GM18520 (cell line): ENCODE measurements at regions not wholly inside any gene's neighbourhood (a gene's known extent, or its start where the extent isn't known, plus 50 kb on each side); places are given as distances from the start of the nearest gene placed in this dataset.
"Not testable (repeated sequence)": the region's sequence is repeated elsewhere in the genome, so short reads cannot be mapped to it uniquely, and the experiment has no call there.

Source experiments
- ATAC-seq: cut with Tn5 transposase; IDR thresholded peaks from one replicate; pipeline ENCODE4 v1.9.1; 2021; ENCODE audit not compliant: unreplicated experiment

DNA sequence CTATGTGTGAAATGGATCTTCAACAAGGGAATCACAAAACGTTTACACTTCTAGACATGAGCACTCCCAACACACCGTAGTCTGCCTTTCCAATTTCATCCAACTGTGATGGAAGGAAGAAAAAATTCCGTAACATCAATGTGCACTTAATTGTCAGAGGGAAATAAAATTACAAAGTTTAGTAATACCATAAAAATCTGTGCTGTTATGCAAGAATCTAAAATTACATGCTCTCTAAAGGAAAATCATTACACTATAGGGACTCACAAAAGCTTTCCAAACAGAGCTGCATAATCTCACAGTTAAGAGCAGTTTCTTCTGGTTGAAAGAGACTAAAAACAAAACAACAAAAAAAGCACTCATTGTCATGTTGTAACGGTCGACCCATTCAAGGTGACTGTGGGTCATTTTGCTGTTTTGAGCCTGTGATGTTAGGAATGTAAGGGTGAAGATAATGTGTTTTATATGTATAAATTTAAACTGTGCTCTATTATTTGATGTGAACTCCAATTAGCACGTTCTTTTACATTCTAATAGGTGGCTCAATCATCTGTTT lies 698.0 kb downstream of the TDRD15 start:
- no peak for ATAC-seq

DNA sequence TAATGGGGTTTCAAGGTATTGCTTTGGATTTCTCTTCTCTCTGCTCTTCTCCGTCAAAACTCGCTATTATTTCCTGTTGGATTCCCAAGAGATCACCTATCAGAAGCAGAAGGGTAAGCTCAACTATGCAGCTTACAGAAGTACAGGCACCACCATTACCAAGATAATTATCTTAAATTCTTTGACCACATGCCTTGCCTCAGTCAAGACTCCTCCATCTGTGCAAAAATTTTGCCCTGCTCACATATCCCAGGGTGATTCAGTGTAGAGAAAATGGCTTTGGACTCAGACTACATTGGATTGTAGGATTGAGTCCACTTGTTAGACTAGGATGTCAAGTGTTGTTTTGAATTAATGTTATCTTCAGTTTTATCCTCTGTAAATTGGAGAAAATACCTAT lies 698.7 kb downstream of the TDRD15 start:
- no peak for ATAC-seq

DNA sequence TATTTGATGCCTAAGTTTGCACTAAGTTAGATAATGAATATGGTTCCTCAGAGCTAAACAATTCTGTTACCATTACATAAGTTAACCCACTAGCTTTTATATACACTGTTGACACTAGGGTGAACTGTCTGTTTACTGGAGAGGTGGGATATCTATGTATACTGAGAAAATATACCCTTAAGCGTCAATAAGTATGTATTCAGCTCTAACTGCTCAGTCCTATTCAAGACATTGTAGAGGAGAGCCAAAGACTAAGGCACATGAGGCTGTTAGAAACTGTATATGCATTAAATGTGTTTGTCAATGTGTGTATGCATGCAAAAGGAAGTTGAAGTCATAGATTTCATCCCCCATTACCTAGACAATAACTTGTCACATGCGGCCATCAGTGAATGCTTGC lies 710.0 kb downstream of the TDRD15 start:
- no peak for ATAC-seq

DNA sequence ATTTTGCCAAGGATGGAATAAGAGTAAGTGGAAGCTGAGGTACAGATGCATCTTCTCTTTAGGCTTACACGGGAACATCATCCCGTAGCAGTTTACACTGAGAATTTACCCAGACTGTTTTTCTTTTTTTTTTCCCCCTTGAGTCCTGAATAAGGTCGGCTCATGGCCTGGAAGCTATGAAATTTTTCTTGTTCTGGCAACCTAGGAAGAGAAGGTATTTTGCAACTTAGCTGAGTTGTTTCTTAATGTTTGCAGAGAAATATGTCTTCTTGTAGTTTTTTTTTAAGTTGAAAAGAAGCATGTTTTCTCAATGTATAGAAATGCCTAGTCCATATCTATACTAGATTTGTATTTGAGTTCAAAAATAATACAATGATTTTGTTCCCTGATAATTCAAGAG lies 712.5 kb downstream of the TDRD15 start:
- no peak for ATAC-seq

DNA sequence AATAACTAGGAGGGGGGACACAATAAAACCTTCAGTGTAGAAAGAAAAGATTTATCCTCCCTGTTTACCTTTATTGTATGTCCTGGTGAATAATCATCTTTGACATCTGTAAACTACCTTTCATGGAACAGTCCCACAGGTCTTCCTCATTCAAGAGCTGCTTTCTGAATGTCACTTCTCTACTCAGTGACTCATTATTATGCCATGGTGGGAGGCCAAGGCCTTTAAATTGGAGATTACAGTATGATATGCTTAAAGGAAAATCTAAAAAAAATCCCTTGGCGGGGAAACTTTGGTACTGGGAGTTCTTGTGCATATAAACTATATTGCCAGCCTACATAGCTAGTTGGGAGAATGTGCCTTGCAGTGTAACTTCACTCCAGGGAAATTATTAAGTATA lies 713.0 kb downstream of the TDRD15 start:
- ATAC-seq = no peak

- no peak for ATAC-seq
Measured at GRCh38 chr2:21837168-21837960, 713.6 kb downstream of the TDRD15 start.

DNA sequence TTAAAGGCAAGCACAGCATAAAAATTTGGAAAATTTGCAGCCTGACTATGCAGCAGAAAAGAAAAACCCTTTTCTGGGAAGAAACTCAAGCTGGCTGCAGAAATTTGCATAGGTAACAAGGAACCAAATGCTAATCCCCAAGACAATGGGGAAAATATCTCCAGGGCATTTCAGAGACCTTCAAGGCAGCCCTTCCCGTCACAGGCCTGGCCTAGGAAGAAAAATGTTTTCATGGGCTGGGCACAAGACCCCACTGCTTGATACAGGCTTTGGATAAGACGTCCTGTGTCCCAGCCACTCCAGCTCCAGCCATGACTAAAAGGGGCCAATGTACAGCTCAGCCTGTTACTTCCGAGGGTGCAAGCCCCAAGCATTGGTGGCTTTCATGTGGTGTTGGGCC lies 717.6 kb downstream of the TDRD15 start:
- no peak for ATAC-seq

GRCh38 chr2:21850367-21850766 lies 726.6 kb downstream of the TDRD15 start:
- not testable (repeated sequence) for ATAC-seq

- no peak for ATAC-seq
Measured at GRCh38 chr2:21854938-21855337, 731.2 kb downstream of the TDRD15 start.

- no peak for ATAC-seq
Measured at GRCh38 chr2:21856708-21857107, 732.9 kb downstream of the TDRD15 start.

DNA sequence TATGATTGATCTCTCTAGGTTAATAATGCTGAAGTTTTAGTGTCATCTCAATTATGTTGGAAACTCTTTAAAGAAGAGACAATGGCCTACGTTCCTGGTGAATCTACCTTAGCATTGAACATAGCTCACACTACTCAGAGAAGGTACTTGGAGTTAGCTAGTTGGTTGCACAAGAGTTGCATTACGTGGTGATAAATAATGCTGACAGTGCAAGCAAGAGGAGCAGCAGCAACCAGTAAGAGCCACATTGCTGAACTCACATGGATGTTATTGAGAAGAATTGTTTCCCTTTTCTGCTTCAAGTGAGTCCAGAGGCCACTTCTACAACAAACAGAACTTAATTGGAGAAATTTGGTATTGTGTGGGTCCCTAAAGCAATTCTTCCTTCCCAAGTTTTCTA lies 737.1 kb downstream of the TDRD15 start:
- no peak for ATAC-seq

DNA sequence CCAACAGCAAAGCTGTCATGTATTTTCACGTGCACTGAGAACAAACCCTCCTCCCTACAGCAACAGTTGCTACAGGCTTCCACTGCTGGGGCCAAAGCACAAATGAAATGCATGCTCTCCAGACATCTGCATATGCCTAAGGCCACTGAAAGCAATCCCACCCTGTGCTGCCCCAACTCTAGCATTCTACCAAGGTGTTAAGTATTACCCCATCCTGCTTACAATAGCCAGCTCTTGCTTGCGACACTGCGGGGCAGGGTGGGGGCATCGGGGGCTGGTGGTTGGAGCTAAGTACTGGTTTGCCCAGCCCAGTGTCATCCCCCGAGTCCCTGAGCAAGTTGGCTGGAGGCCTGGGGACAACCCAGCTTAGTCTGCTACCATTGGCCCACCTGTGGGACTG lies 742.5 kb downstream of the TDRD15 start:
- no peak for ATAC-seq

- ATAC-seq = no peak
Measured at GRCh38 chr2:21887881-21888280, 764.1 kb downstream of the TDRD15 start.

DNA sequence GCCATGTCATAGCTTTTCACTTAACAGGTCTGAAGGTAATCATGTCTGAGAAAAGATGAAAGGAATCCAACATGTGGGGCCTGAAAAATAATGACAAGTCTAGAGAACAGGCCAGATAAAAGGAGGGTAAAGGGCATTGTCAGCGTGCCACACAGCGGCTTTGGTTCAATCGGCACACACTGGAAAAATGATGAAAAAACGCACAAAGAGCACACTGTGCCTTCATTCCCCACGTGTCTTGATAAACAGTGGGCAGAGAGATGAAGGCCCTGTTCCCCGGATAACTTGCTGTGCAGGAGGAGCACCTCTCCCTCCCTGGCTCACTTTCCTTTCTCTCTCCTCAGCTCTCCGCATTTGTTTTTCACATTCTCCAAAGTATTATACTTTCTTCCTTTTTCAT lies 766.3 kb downstream of the TDRD15 start:
- ATAC-seq = no peak

- no peak for ATAC-seq
Measured at GRCh38 chr2:21890716-21891115, 766.9 kb downstream of the TDRD15 start.

- ATAC-seq = no peak
Measured at GRCh38 chr2:21891191-21891590, 767.4 kb downstream of the TDRD15 start.

DNA sequence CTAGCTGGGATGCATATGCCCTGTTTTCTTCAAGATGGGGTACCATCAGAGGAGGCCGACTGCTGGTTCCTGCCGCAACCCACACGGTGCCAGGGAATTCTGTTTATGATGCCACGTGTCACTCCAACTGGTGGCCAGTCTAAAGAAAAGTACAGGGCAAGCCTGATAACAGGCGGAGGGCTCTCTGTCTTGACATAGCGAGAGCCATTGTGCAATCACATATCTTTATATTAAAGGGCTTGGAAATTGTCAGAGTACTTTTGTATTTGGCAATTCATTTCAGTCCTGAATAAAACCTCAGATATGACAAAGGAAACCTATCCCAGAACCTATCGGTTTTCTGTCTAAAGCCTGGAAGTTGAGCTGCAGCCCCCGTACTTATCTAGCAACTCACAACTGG lies 768.4 kb downstream of the TDRD15 start:
- ATAC-seq = no peak

DNA sequence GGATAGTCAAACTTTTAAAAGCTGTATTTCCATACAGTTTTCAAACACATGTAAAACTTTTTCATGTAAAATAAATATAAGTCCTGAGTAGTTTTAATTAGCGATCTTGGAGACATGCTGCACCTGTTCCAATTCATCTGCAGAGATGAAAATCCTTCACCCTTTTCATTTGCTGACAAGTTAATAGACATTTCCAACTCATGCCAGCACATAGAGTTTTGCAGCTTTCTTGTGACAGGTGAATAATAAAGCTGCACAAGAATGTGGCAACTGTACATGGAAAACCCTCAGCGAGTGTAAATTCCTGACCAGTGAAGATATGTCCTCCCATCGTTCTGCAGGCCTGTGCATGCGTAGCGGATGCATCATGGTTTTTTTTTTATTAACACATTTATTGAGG lies 771.4 kb downstream of the TDRD15 start:
- no peak for ATAC-seq

GRCh38 chr2:21908712-21909380 lies 785.1 kb downstream of the TDRD15 start:
- ATAC-seq = not testable (repeated sequence)

DNA sequence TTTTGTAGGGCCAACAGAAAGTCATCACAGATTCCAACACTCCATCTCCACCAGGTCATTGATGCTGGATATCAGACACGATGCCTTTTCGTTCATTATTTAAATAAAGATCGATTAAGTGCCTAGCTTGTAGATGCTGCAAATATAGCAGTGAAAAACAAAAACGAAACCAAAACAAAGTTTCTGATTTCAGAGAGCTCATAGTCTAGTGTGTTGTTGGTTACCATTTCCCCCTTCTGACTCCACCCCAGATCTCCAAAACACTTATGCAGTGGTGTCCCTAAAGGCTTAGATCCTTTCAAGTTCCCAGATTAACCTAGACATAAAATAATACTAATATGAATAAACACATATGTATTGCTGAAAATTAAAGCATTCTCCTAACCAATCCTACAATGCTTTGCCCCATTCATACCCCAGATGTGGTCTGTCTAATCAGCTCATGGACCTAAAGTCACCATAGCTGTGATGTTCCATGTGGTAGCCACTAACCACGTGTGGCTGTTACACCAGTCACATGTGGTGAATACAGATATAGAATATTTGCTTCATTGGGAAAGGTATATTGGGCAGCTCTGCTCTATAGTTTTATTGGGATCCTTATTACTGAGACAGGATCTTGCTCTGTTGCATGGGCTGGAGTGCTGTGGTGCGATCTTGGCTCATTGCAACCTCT lies 787.2 kb downstream of the TDRD15 start:
- ATAC-seq = no peak

DNA sequence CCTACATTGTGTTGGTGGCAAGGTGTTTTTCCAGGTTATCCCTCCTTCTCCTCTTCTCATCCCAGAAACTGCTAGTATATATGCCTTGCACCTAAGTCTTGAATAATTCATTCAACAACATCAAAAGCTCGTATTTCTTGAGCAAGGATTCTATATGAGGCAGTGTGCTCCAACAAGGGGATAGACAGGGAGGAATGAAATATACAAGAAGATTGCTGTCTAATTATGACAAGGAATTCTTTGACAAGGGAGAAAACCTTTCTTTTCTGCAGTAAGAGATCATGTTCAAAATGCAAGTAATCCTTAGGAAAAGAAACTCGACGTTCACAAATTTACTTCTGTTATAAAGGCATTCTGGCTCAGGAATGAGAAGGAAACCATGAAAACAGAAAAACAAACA lies 788.6 kb downstream of the TDRD15 start:
- no peak for ATAC-seq

- no peak for ATAC-seq
Measured at GRCh38 chr2:21915201-21915600, 791.4 kb downstream of the TDRD15 start.
